GM21367 (cell line): ENCODE measurements at regions not wholly inside any gene's neighbourhood (a gene's known extent, or its start where the extent isn't known, plus 50 kb on each side); places are given as distances from the start of the nearest gene placed in this dataset.
"Not testable (repeated sequence)": the region's sequence is repeated elsewhere in the genome, so short reads cannot be mapped to it uniquely, and the experiment has no call there.

Source experiments
- ATAC-seq: cut with Tn5 transposase; IDR thresholded peaks from one replicate; pipeline ENCODE4 v1.9.1; 2021; ENCODE audit not compliant: unreplicated experiment

GRCh38 chr1:193417945-193418744 is 231.7 kb upstream of the B3GALT2 start:
- peak; percentile 79 for ATAC-seq

GRCh38 chr1:193417403-193417802 is 231.0 kb upstream of the B3GALT2 start:
- ATAC-seq, result no peak

- ATAC-seq, result no peak
These were observed 230.0 kb upstream of the B3GALT2 start for GRCh38 chr1:193416226-193417024.

- no peak for ATAC-seq
These were observed 228.8 kb upstream of the B3GALT2 start for GRCh38 chr1:193415256-193415655.

- no peak for ATAC-seq
These were observed 227.0 kb upstream of the B3GALT2 start for GRCh38 chr1:193413376-193413775.

- no peak for ATAC-seq
These were observed 226.3 kb upstream of the B3GALT2 start for GRCh38 chr1:193412748-193413147.

- no peak for ATAC-seq
These were observed 225.3 kb upstream of the B3GALT2 start for GRCh38 chr1:193411714-193412113.

GRCh38 chr1:193411215-193411614 is 224.8 kb upstream of the B3GALT2 start:
- no peak for ATAC-seq

- ATAC-seq, result no peak
These were observed 222.4 kb upstream of the B3GALT2 start for GRCh38 chr1:193408782-193409293.

GRCh38 chr1:193406901-193407300 is 220.5 kb upstream of the B3GALT2 start:
- peak; percentile 61 for ATAC-seq

- ATAC-seq, result no peak
These were observed 217.8 kb upstream of the B3GALT2 start for GRCh38 chr1:193404236-193404635.

- ATAC-seq, result no peak
These were observed 216.6 kb upstream of the B3GALT2 start for GRCh38 chr1:193402977-193403376.

GRCh38 chr1:193402037-193402436 is 215.6 kb upstream of the B3GALT2 start:
- no peak for ATAC-seq

- no peak for ATAC-seq
These were observed 207.9 kb upstream of the B3GALT2 start for GRCh38 chr1:193394336-193394735.

GRCh38 chr1:193392686-193393085 is 206.3 kb upstream of the B3GALT2 start:
- no peak for ATAC-seq

- ATAC-seq, result no peak
These were observed 202.3 kb upstream of the B3GALT2 start for GRCh38 chr1:193388683-193389082.

GRCh38 chr1:193388165-193388564 is 201.8 kb upstream of the B3GALT2 start:
- ATAC-seq, result no peak

GRCh38 chr1:193387406-193387805 is 201.0 kb upstream of the B3GALT2 start:
- ATAC-seq, result no peak

- not testable (repeated sequence) for ATAC-seq
These were observed 192.0 kb upstream of the B3GALT2 start for GRCh38 chr1:193378451-193378850.

- ATAC-seq, result no peak
These were observed 191.1 kb upstream of the B3GALT2 start for GRCh38 chr1:193377472-193377871.

- ATAC-seq, result no peak
These were observed 186.1 kb upstream of the B3GALT2 start for GRCh38 chr1:193372553-193372952.

- ATAC-seq, result peak; percentile 54
These were observed 181.9 kb upstream of the B3GALT2 start for GRCh38 chr1:193368302-193368701.
